HG03565 (cell line): ENCODE measurements at regions not wholly inside any gene's neighbourhood (a gene's known extent, or its start where the extent isn't known, plus 50 kb on each side); places are given as distances from the start of the nearest gene placed in this dataset.

Source experiments
- ATAC-seq: cut with Tn5 transposase; IDR thresholded peaks from one replicate; pipeline ENCODE4 v1.9.1; 2021; ENCODE audit warnings: mild to moderate bottlenecking, moderate library complexity; ENCODE audit not compliant: unreplicated experiment

GRCh38 chr4:177041356-177041755 is 248.6 kb upstream of the VEGFC start:
- no peak for ATAC-seq

- peak; percentile 79 for ATAC-seq
Measured at GRCh38 chr4:177047070-177047850, 254.5 kb upstream of the VEGFC start.

GRCh38 chr4:177047851-177048174 is 255.1 kb upstream of the VEGFC start:
- no peak for ATAC-seq

GRCh38 chr4:177051473-177052060 is 258.1 kb upstream of the NEIL3 start:
- peak; percentile 87 for ATAC-seq

DNA sequence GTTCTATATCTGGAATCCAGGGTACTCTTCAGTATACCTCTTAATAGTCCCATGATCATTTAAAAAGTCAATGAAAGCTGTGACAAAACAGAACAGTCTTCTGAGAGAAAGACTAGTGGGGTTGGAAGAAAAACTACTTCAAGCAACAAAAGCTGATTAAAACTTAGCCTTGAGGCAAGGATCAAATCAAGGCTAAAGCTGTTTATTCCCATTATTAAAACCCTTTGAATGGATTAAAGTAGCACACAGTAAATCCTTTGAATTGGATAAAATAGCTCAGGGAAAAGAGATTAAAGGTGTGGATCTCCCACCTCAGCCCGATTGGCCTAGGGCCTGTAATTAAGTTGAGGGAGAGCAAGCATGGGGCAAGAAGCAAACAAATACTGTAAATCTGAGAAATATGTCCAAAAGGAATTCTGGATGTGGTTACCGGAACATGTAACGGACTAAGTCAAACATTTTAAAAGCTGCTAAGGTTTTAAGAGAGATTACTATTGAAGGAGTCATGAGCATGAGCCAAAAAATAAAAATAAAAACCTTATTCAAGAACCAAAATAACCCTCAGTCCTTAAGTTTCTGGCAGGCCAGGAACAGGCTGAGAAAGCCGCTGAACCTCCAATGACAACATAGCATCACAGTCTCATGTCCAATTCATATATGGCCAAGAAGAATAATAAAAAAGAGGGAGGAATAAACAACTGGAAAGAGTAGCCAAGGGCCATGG is 257.3 kb upstream of the NEIL3 start:
- no peak for ATAC-seq

- ATAC-seq, result no peak
Measured at GRCh38 chr4:177057186-177057585, 252.5 kb upstream of the NEIL3 start.

DNA sequence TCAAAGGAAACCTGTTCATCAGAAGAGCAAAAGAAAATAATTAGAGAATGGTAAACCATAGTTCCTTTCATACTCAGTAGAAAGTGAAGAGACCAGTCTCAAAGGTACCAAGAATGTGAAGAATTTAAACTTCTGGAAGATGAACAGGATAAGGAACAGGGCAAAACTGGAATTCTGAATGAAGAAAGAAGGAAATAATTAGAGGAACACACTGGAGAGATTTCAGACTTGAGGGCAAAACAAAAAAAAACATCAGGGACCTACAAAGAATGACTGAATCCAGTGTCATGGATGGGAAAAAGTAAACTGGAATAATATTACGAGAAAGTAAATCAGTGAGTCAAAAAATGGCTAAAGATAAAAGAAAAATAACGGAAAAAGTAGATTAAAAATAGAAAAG is 245.6 kb upstream of the NEIL3 start:
- no peak for ATAC-seq

DNA sequence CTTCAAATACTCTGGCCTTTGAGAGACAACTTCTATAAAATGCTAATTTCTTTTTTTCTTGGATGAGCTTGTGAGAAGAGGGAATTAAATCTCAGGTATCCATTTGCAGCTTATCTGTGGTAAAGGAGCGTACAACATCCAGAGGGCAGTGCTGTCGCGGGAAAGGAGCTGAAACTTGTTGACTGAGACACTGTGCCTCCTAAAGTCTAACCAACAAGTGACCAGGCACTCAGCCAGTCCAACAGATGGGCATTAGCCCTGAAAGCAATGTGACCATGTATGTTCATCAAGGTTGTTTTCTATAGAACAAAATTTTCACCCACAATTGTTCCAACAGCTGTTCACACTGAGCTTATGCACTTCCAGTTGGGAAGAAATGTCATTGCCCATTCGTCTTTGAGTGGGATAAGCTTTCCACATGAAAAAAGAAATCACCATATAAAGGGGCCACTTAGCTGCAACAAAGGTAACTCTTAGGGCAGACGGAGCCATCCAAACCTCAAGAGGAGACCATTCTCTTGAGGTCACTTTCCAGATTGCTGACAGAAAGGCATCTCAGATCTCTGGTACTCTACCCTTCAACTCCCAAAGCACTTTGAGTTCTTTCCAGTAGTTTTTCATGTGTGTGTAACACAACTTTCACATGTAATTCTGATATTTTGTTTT is 244.8 kb upstream of the NEIL3 start:
- no peak for ATAC-seq

DNA sequence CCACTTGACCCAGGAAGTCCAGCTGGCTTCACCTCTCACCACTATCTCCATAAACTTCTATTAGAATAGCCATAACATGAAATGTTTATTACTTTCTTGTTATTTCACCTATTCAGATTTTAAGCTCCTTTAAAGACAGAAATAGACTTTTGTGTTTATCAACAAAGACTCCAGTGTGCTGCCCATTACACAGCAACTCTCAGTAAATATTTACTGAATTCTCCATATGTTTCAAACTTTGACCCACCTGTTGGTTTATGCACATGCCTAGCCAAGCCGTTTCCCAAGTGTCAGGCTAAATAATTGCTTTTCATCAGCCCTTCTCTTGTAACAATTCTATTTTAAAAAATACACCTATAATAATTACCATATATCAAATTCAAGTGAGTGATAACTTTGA is 242.9 kb upstream of the NEIL3 start:
- no peak for ATAC-seq

DNA sequence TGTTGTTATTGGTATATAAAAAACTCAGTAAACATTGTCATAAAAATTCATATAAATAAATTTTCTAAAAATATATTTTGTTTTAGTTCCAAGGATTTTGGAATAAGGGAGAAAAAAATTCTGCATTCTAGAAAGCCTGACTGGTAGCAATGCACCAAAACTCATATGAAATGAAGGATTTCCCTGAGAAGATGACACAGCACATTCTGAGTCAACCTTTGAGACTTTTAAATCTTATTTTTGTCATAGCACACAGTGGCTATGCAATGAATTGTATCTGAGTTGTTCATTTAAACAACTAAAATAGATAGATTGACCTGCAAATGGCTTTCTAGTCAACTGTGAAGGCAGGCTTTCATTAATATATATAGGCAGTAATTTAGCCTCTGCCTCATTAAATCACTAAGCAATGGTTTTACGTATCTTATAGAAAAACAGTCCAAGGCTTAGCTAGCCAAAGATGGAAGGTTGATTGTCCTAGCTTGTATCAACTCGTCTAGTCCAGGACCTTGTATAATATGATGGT is 239.1 kb upstream of the NEIL3 start:
- no peak for ATAC-seq

GRCh38 chr4:177077095-177077971 is 232.3 kb upstream of the NEIL3 start:
- ATAC-seq, result no peak

GRCh38 chr4:177079327-177079726 is 230.3 kb upstream of the NEIL3 start:
- no peak for ATAC-seq

DNA sequence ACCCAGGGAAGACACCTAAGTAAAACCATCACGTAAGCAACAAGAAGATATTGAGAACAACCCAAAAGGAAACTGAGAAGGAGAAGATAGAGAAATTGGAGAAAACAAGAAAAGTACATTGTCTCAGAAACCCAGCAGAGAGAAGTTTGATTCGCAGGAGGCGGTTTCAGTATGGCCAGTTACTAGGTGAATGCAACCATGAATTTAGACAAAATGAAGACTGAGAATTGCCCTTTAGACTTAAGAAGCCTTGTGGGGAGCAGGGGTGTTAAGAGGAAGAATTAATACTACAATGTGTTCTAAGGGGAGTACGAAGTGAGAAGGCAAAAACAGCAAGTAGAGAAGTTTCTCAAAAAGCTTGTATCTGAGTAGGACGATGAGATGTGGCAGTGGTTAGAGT is 229.3 kb upstream of the NEIL3 start:
- no peak for ATAC-seq

- ATAC-seq, result no peak
Measured at GRCh38 chr4:177087060-177087459, 222.6 kb upstream of the NEIL3 start.

DNA sequence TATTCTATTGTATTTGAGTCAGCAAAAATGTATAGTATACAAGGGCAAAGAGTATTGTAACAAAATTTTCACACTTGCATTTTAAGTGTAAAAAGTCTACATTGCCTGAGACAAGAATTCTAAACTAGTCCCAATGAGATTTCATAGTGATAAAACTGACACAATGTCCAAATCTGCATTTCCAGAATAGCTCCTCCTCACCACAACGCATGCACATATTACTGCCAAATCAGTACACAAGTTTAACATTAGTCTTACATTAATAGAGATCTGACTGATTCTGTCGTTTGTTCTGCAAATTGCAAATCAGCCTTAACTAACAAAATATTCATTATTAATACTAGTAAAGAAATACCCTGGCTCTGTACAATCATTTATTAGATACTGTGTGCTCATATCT is 222.2 kb upstream of the NEIL3 start:
- ATAC-seq, result no peak

DNA sequence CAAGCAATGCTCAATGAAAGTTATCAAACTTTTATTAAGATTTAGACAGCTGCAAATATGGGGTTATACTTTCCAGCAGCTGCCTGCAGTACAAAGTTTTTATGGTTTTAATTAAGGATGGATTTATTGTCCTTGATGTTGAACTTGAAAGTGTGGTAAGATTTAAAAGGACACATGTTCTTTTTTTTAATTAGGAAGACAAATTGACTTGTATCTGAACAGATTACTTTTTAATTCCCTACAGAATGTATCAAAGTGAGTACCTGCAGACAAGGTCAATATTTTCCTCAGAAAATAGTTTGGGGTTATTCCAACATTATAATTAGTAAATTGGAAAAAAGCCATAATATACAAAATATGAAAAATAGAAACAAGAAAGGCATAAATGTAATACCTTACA is 218.2 kb upstream of the NEIL3 start:
- ATAC-seq, result no peak

GRCh38 chr4:177092807-177093206 is 216.9 kb upstream of the NEIL3 start:
- no peak for ATAC-seq

- no peak for ATAC-seq
Measured at GRCh38 chr4:177093964-177094363, 215.7 kb upstream of the NEIL3 start.

DNA sequence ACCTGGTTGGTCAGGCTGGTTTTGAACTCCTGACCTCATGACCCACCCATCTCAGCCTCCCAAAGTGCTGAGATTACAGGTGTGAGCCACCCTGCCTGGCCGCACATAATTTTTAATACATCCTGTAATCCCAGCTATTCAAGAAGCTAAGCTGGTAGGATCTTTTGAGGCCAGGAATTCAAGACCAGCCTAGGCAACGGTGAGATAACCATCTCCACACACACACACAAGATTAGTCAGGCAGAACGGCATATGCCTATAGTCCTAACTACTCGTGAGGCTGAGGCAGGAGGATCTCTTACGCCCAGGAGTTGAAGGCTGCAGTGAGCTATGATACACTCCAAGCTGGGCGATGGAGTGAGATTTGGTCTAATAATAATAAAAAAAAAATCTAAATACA is 212.4 kb upstream of the NEIL3 start:
- no peak for ATAC-seq

GRCh38 chr4:177099211-177099610 is 210.5 kb upstream of the NEIL3 start:
- no peak for ATAC-seq

DNA sequence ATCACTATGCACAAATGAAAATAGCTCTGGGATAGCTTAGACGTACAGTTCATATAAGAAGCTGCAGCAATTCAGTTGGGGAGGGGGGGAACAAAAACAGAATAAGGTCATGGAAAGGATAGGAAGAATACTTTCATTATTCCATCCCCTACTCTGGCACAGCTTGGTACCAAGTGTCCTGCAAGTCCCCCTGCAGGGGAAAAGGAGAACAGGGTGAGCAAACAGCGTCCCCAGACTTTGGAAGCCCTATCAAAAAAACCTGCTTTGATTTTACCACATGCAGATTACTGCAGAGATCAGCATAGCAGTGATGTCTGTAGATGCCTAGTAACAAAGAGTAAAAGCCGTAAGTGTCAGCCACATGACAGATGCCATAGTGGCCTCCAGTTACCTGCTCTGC is 209.4 kb upstream of the NEIL3 start:
- no peak for ATAC-seq
